HEK293 (cell line): ENCODE measurements at regions not wholly inside any gene's neighbourhood (a gene's known extent, or its start where the extent isn't known, plus 50 kb on each side); places are given as distances from the start of the nearest gene placed in this dataset.

ENCODE experiments used
- BCL11A ChIP-seq: fragments of 450-650 bp; formaldehyde crosslinking; IDR thresholded peaks from 2 replicates; pipeline ENCODE4 v1.5.1; 2016; ENCODE audit warnings: low read depth, missing biosample characterization, missing genetic modification characterization
- MYNN ChIP-seq: fragments of 450-650 bp; formaldehyde crosslinking; IDR thresholded peaks from 2 replicates; pipeline ENCODE4 v1.5.1; 2016; ENCODE audit warnings: missing biosample characterization, missing genetic modification characterization, borderline replicate concordance
- ZBTB8A ChIP-seq: fragments of 450-650 bp; formaldehyde crosslinking; IDR thresholded peaks from 2 replicates; pipeline ENCODE4 v1.5.1; 2016; ENCODE audit warnings: missing biosample characterization, missing genetic modification characterization
- ZNF24 ChIP-seq: fragments of 450-650 bp; formaldehyde crosslinking; IDR thresholded peaks from 2 replicates; pipeline ENCODE4 v1.5.1; 2016; ENCODE audit warnings: missing biosample characterization, missing genetic modification characterization
- TF ChIP-seq, protein P1 (sequence below): fragments of 450-650 bp; formaldehyde crosslinking; IDR thresholded peaks from 2 replicates; pipeline ENCODE4 v1.5.1; 2016; ENCODE audit warnings: missing biosample characterization, missing genetic modification characterization
- TF ChIP-seq, protein P2 (sequence below): fragments of 450-650 bp; formaldehyde crosslinking; optimal IDR thresholded peaks from 2 replicates; pipeline ENCODE3; 2016; ENCODE audit warnings: missing biosample characterization, mild to moderate bottlenecking, missing genetic modification characterization

DNA sequence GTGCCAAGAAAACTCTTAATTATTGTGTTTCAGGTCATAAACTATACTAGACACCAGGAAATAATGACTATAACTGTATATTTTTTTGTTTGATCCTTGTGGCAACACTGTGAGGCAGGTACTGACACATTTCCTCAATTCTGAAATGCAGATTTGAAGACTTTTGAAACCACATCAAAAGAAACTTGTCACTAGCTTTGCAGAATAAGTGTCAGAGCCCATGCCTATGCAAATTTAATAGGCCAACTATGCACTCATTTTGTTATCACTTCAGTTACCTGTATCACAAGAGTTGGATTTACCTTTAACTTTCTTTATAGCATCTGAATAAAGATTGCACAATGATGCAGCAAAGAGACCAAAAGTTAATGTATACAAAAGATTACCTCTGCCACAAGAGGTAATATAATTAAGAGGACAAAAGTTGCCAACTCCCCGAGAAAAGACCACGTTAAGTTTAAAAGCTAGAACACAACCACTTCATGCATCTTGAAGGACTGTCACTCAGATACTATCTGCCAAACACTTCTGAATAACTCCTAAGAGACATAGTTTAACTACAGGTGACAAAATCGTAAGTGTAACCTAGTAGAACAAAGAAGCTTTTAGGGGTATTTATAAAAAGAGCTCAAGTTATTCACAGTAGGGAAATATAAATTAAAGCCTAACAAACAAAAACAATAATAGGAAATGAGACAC, 80.5 kb downstream of the ELAPOR2 start:
- no peak for TF ChIP-seq ZNF24 (tag by site-specific recombination)
- TF ChIP-seq, protein P1, sequence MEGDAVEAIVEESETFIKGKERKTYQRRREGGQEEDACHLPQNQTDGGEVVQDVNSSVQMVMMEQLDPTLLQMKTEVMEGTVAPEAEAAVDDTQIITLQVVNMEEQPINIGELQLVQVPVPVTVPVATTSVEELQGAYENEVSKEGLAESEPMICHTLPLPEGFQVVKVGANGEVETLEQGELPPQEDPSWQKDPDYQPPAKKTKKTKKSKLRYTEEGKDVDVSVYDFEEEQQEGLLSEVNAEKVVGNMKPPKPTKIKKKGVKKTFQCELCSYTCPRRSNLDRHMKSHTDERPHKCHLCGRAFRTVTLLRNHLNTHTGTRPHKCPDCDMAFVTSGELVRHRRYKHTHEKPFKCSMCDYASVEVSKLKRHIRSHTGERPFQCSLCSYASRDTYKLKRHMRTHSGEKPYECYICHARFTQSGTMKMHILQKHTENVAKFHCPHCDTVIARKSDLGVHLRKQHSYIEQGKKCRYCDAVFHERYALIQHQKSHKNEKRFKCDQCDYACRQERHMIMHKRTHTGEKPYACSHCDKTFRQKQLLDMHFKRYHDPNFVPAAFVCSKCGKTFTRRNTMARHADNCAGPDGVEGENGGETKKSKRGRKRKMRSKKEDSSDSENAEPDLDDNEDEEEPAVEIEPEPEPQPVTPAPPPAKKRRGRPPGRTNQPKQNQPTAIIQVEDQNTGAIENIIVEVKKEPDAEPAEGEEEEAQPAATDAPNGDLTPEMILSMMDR (tag by site-specific recombination) = no peak
- TF ChIP-seq MYNN = no peak
- TF ChIP-seq, protein P2, sequence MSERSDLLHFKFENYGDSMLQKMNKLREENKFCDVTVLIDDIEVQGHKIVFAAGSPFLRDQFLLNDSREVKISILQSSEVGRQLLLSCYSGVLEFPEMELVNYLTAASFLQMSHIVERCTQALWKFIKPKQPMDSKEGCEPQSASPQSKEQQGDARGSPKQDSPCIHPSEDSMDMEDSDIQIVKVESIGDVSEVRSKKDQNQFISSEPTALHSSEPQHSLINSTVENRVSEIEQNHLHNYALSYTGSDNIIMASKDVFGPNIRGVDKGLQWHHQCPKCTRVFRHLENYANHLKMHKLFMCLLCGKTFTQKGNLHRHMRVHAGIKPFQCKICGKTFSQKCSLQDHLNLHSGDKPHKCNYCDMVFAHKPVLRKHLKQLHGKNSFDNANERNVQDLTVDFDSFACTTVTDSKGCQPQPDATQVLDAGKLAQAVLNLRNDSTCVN (tag by site-specific recombination) = no peak
- no peak for TF ChIP-seq ZBTB8A (tag by site-specific recombination)
- no peak for TF ChIP-seq BCL11A (tag by site-specific recombination)
